GM21360 (cell line): ENCODE measurements at regions not wholly inside any gene's neighbourhood (a gene's known extent, or its start where the extent isn't known, plus 50 kb on each side); places are given as distances from the start of the nearest gene placed in this dataset.

Experiments used
- ATAC-seq: cut with Tn5 transposase; IDR thresholded peaks from one replicate; pipeline ENCODE4 v1.9.1; 2021; ENCODE audit warnings: mild to moderate bottlenecking, moderate library complexity; ENCODE audit not compliant: unreplicated experiment

- no peak for ATAC-seq
Observed at GRCh38 chr5:21185536-21185935, 1197.5 kb upstream of the CDH18 start.

- no peak for ATAC-seq
Observed at GRCh38 chr5:21184581-21184980, 1196.6 kb upstream of the CDH18 start.

- no peak for ATAC-seq
Observed at GRCh38 chr5:21181609-21182125, 1193.7 kb upstream of the CDH18 start.

GRCh38 chr5:21173526-21173925 is 1185.5 kb upstream of the CDH18 start:
- no peak for ATAC-seq

- no peak for ATAC-seq
Observed at GRCh38 chr5:21173036-21173435, 1185.0 kb upstream of the CDH18 start.

- no peak for ATAC-seq
Observed at GRCh38 chr5:21171038-21171437, 1183.0 kb upstream of the CDH18 start.

GRCh38 chr5:21168557-21168956 is 1180.6 kb upstream of the CDH18 start:
- no peak for ATAC-seq

GRCh38 chr5:21165344-21165743 is 1177.3 kb upstream of the CDH18 start:
- ATAC-seq, result no peak

- no peak for ATAC-seq
Observed at GRCh38 chr5:21164425-21164824, 1176.4 kb upstream of the CDH18 start.

GRCh38 chr5:21159510-21160059 is 1171.6 kb upstream of the CDH18 start:
- ATAC-seq, result no peak

GRCh38 chr5:21154526-21154925 is 1166.5 kb upstream of the CDH18 start:
- ATAC-seq, result no peak

- ATAC-seq, result no peak
Observed at GRCh38 chr5:21152611-21153010, 1164.6 kb upstream of the CDH18 start.

- ATAC-seq, result no peak
Observed at GRCh38 chr5:21145376-21145775, 1157.4 kb upstream of the CDH18 start.

GRCh38 chr5:21143686-21144085 is 1155.7 kb upstream of the CDH18 start:
- ATAC-seq, result no peak

- ATAC-seq, result no peak
Observed at GRCh38 chr5:21142791-21143190, 1154.8 kb upstream of the CDH18 start.

- no peak for ATAC-seq
Observed at GRCh38 chr5:21140987-21141386, 1153.0 kb upstream of the CDH18 start.

- ATAC-seq, result no peak
Observed at GRCh38 chr5:21126236-21126635, 1138.2 kb upstream of the CDH18 start.

- ATAC-seq, result no peak
Observed at GRCh38 chr5:21125238-21125983, 1137.4 kb upstream of the CDH18 start.

GRCh38 chr5:21121213-21121612 is 1133.2 kb upstream of the CDH18 start:
- no peak for ATAC-seq

GRCh38 chr5:21097661-21098060 is 1109.7 kb upstream of the CDH18 start:
- ATAC-seq, result no peak

- ATAC-seq, result no peak
Observed at GRCh38 chr5:21094619-21095018, 1106.6 kb upstream of the CDH18 start.

GRCh38 chr5:21087766-21088165 is 1099.8 kb upstream of the CDH18 start:
- ATAC-seq, result no peak

GRCh38 chr5:21085791-21086190 is 1097.8 kb upstream of the CDH18 start:
- ATAC-seq, result no peak
